Activated CD8-positive, alpha-beta memory T cell treated with anti-CD3 and anti-CD28 coated beads, Interleukin-2, amount 50 U/mL, for 48 hours (primary cell): ENCODE measurements at regions not wholly inside any gene's neighbourhood (a gene's known extent, or its start where the extent isn't known, plus 50 kb on each side); places are given as distances from the start of the nearest gene placed in this dataset.
"Not testable (repeated sequence)": the region's sequence is repeated elsewhere in the genome, so short reads cannot be mapped to it uniquely, and the experiment has no call there.

Source experiments
- DNase-seq: peaks from one replicate; pipeline ENCODE4 v3.0.0-alpha.2; 2020

DNA sequence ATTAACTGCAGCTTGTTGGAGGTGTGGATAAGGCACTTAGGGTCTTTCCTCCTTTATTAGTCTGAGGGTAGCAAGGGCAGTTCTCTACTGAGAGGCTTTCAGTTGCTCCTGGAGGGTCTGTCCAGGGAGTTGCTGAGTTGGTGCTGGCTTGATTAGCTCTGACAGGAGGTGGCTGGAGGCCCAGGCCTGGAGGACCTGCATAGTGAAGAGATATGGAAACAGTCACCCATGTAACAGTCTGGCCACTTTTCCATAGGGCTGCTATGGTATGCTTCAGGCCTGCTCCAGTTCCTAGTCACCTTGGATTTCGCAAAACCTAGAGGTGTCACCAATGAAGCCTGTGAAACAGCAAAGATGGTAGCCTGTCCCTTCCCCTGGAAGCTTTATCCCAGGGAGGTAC is 143.3 kb upstream of the SLC38A2 start:
- DNase-seq = no peak

DNA sequence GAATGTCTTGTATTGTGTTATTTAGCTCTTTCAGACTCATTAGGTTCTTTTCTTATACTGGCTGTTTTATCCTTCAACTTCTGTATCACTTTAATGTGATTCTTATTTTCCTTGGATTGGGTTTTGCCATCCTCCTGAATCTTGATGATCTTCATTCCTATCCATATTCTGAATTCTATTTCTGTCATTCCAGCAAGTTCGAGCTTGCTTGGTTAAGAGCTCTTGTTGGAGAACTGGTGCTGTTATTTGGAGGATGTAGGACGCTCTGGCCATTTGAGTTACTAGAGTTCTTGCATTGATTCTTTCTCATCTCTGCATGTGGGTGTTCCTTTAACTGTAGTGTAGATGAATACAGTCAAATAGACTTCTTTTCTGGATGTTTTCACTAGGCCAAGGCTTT is 142.3 kb upstream of the SLC38A2 start:
- DNase-seq = no peak

DNA sequence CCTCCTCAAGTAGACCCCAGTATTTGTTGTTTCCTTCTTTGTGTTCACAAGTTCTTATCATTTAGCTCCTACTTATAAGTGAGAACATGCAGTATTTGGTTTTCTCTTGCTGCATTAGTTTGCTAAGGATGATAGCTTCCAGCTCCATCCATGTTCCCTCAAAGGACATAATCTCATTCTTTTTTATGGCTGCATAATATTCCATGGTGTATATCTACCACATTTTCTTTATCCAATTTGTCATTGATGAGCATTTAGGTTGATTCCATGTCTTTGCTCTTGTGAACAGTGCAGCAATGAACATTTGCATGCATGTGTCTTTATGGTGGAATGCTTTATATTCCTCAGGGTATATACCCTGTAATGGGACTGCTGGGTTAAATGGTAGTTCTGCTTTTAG is 137.7 kb upstream of the SLC38A2 start:
- DNase-seq = not testable (repeated sequence)

DNA sequence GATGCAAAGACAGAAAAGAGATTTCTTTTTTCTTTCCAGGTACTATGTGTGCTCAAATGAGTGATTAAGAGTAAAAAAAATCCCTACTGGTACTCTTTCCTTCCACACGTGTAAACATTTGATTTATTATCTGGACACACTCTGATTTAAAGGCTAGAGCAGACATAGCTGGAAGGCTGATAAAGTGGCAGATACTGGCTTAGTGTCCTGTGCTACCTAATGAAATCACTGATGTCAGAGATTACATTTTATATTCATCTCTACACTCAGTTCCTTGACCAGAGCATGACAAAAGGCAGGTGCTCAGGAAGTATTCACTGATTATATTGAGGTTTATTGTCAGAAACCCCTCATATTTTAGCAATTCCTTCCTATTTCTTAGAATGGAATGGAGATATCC is 136.6 kb upstream of the SLC38A2 start:
- DNase-seq = no peak

DNA sequence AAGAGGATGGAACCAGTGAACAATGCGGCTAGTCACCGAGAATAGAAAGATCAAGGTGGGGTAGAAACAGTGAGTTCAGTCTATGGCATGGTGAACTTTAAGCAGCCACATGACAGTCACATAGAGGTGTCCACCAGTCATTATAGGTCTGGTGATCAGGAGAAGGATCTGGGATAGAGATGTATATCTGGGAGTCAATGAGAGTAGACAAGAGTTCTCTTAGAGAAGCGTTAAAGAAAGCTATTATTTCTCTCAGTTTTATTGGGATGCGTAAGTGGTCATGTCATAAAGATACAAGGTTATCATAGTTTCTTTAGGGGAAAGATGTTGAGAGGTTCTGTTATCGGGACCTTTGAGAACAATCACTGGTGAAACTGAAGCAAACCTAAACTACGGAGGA is 136.1 kb upstream of the SLC38A2 start:
- no peak for DNase-seq

DNA sequence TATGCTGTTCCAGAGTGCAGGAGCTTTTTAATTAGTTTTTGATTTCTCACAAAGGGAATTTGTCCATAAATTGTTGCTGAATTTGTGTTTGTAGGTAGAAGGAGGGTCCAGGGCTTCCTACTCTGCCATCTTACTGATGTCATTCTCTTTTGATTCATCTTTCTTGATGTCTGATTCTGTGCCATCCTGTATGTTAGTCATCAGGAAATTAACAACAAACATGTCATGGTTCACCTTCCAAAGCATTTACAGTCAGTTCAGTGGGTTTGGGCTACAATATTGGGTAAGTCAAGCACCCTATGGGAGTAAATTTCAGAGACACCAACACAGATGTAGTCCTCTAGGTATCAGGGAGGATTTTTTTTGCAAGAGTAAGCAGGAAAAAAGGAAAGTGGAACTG is 135.2 kb upstream of the SLC38A2 start:
- DNase-seq = no peak

DNA sequence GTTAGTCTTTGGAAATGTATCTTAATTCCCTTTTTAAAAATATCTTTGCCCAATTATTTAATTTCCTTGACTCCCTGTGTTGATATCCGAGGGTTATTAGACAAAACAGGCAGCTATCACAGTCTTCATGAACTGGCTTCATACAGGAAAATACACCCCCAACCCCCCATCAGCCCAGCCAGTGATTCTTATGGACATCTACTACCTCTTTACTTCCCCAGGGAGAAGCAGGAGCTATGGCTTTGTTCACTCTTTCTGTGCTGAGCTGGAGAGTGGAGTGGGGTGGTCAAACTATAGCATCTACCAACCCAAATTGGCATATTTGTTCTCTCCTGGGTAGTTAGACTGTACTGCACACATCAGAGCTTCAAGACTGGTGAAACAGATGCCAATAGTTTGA is 134.4 kb upstream of the SLC38A2 start:
- DNase-seq = no peak

DNA sequence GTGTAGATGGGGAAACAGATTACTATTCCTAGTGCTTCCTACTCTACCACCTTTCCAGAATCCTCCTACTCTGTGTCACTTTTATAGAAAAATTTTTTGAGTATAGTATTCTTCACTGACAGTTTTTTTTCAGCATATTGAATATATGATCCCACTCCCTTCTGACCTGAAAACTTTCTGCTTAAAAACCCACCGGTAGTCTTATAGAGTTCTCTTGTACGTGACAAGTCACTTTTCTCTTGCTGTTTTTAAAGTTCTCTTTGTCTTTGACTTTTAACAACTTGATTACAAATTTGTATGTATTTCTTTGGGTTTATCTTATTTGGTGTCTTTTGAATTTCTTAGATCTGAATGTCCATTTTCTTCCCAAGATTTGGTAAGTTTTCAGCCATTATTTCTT is 133.6 kb upstream of the SLC38A2 start:
- DNase-seq = no peak

DNA sequence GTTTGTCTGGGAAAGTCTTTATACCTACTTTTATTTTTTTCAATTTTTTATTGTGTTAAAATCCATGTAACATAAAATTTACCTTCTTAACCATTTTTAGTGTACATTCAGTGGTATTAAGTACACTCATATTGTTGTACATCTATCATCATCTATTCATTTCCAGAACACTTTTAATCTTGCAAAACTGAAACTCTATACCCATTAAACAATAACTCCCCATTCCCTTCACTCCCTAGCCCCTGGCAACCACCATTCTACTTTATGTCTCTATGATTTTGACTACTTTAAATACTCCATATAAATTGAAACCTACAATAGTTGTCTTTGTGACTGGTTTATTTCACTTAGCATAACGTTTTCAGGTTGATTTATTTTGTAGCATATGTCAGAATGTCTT is 131.9 kb upstream of the SLC38A2 start:
- DNase-seq = no peak

DNA sequence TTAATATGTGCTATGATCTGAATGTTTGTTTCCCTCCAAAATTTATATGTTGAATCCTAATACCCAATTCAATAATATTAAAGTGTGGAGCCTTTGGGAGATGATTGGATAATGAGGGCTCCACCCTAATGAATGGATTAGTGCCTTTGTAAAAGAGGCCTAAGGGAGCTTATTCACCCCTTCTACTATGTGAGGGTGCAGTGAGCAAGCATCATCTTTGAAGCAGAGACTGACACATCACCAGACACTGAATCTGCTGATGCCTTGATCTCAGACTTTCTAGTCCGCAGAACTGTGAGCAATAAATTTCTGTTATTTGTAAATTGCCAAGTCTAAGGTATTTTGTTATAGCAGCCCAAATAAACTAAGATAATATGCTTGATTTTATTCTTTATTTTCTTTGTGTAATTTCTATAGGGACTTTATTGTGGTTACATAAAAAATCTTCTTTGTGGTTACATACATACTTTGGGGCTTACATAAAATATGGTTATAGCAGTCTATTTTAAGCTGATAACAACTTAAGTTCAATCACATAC is 131.1 kb upstream of the SLC38A2 start:
- DNase-seq = no peak

DNA sequence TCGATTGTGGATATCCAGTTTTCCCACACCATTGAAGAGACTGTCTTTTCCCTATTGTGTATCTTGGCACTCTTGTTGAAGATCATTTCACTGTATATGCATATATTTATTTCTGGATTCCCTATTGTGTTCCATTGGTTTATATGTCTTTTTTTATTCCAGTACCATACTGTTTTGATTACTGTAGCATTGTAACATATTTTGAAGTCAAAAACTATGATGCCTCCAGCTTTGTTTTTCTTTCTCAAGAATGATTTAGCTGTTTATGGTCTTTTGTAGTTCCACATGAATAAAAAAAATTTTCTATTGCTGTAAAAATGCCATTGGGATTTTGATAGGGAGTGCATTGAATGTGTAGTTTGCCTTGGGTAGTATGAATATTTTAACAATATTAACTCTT is 128.1 kb upstream of the SLC38A2 start:
- no peak for DNase-seq

DNA sequence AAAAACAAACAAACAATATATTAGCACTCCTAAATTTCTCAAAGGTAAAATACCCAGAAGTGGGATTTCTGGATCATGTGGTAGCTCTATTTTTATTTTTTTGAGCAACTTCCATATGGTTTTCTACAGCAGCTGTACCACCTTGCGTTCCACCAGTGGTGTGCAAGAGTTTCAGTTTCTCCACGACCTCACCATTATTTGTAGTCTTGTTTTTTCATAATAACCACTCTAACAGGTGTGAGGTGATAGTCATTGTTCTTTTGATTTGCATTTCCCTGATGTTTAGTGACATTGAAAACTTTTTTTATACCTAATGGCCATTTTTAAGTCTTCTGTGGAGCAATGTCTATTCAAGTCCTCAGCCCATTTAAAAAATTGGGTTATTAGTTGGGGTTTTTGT is 127.3 kb upstream of the SLC38A2 start:
- DNase-seq = no peak

DNA sequence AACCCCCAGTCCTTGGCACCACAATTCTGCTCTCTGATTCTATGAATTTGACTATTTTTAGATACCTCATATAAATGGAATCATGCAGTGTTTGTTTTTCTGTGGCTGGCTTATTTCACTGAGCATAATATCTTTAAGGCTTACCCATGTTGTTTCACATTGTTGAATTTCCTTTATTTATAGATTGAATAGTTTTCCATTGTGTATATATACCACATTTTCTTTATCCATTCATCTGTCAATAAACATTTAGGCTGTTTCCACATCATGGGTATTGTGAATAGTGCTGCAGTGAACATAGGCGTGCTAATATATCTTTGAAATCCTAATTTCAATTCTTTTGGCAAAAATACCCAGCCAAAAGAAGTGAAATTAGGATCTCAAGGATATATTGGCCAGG is 126.7 kb upstream of the SLC38A2 start:
- DNase-seq = no peak

DNA sequence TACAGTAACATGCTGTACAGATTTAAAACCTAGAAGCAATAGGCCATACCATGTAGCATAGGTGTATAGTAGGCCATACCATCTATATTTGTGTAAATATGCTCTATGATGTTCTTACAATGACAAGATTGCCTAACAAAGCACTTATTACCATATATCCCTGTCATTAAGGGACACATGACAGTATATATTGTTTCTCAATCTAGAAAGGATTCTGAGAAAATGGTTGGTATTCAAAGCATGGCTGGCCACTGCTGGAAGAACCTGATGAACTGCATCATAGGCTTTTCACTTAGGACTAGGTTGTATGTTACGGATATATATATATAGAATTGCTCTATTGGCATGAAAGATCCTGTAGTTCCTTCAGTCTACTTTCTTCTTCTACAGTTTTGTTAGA is 125.2 kb upstream of the SLC38A2 start:
- no peak for DNase-seq

DNA sequence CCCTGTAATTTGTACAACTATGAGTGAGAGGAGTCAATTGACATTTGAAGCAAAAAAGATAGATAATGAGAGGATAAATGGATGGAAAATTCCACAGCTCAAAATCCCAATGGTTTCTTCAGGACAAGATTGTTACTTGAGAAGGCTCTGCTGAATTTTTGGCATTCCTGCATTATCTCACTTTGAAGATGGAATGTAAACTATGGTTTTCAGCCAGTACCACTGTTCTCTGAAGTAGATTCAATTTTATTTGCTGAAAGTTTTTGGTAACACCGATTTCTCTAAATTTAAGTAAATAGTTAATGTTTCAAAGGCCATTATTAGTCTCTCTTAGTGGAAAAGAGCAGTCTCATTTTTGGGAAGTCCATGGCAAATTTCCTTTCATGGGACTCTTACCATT is 121.9 kb upstream of the SLC38A2 start:
- DNase-seq = no peak

DNA sequence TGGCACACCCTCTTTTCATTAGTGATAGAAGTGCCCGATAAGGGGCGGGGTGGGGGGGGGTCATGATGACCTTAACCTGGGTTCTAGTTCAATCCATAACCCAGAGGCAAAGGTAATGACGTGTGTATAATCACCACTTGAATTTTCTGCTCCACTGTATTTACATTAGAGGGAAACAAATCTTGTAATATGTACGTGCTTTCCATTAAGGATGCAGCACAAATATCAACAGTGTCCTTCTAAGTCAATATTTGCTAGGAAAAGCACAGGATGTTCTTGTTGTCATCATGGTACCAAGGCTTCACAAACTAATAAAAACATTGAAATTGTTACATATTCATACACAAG is 121.2 kb upstream of the SLC38A2 start:
- no peak for DNase-seq

DNA sequence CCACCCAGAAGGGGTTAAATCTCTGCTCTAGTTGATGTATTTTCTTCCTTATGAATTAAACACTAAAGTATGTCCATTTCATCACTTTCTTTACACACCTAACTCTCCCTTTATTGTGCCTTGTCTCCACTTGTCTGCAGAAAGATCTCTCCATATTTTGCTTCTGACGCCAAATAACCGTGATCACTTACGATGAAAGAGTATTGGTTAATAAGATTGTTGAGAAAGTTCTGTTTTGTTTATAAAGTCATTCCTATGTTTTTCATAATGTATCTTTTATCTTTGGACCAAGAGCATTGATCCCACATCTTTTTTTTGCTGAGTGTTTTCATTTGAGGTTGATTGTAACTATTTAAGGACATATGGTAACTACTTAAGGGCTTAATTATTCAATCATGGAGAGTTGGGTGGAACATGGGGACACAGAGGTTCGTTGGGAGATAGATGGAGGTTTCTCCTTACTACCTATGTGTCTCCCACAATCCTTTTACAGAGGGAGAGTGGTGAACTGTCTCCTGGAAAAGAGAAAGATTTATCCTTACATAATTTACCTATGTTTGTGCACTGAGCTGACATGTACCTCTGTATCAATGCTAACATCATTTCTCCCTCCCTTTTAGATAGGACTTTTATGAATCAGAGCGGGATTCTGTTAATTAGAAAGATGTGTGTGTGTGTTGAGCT is 120.7 kb upstream of the SLC38A2 start:
- no peak for DNase-seq

DNA sequence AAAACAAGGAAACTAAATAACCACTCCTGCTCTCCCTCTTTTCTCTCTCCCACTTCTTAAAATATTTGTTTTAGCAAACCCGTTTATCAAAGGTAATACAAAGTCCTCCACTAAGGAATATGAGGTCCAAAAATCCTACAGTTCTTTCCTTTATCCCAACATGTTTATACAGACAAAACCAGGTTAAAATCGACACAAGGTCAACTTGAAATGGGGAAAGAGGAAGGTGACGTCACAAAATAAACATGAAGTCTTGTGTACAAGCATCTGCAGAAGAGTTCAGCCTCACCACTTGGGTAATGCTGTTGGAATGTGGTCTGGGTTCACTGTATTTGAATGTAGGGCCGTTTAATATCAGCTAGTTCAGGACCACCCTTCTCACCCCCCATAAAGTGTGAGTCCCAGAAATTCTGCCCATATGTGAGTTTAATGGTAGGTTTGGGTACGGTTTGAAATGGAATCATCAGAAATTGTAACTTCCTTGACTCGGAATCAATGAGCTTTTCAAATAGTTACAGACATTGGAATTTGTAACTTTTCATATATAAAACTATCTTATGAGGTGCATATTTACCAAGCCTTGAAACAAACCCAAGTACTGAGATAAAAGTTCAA is 120.0 kb upstream of the SLC38A2 start:
- DNase-seq = no peak

DNA sequence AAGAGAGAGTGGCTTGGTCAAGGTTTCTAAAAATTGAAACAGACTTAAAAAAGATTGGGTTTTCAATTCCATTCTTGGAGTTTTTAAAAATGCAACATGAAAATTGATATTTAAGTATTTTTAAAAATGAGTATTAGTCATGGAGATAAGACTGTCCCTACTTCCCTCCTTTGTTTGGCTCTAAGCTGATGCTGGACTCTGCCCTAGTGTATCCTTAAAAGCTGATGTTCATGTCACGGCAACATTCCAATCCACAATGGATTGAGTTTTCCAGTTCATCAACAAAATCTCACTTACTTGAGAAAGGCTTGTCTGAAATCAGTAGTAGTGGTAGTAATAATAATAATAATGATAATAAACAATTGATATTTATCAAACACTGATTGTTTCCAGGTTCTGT is 119.0 kb upstream of the SLC38A2 start:
- no peak for DNase-seq

DNA sequence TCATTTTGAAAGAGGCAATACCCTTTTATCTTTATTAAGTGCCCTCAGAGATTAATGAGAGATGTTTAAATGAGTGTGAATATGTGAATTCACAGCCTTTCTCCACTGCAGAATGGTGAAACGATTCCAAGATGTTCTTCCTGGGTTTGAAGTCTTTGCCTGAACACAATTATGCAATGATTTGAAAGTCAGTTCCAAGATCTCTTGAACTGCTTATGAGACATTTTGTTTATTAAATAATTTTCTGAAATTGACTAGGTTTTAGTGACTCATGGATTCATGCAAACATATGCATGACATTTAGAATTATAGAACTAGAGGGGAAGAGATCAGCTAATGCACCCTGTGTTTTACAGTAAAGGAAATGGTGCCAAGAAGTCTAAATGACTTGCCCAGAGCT is 118.1 kb upstream of the SLC38A2 start:
- DNase-seq = no peak

DNA sequence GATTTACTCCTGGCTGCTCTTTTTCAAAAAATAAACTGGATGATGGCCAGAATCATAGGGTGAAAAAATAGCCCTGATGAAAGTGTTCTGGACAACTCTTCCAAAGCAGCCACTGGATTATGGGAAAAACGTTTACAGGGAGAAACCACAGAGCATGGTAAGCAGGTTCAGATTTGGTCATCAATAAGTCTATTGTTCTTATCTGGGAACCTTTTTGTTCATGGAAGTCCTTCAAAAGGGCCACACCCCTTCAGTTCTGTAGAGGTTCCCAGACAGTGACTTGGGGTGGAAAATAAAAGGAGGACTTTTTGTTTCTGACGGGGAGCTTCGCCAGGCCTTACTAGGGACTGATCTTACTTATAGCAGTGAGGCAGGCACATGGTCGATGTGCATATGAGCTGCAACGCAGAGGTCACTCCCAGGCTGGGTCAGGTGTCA is 117.4 kb upstream of the SLC38A2 start:
- no peak for DNase-seq

DNA sequence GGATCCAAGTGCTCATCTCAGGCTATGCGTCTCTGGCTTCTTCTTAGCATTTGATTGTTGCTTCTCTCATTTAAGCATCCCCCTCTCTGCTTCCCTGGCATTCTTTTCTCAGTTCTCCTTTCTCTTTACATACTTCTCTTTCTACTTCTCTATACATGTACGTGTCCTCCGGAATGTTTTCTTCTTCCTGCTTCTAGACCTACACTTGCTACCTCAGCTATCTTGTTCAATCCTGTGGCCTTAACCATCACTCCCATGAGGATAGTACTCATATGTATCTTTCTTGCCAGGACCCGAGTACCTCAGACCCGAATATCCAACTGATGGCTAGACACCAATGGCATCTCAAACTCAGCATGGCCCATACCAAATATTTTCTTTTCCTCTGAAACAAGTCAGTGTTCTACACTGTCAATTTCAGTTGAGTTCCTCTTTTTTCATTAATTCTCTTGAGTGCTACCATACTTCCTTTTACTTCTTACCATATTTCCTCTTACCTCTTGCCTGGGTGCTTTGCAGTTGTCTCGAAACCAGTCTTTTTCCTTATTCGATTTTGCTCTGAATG is 115.1 kb upstream of the SLC38A2 start:
- no peak for DNase-seq

DNA sequence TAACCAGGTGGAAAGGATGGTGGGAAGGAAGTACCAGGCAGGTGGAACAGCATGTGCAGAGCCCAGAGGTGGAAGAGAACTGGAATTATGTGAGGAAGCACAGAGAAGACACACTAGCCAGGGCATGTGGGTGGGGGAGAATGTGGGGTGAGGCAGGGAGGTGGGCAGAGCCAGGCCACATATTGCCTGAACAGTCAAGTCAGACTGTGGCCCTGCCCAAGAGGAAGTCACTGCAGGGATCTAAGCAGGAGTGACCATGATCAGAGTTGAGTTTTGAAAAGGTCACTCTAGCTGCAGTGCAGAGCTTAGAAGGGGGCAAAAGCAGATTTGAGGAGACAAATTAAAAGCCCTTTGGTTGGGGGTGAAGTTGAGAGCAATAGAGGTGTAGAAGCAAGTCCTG is 114.0 kb upstream of the SLC38A2 start:
- DNase-seq = no peak

DNA sequence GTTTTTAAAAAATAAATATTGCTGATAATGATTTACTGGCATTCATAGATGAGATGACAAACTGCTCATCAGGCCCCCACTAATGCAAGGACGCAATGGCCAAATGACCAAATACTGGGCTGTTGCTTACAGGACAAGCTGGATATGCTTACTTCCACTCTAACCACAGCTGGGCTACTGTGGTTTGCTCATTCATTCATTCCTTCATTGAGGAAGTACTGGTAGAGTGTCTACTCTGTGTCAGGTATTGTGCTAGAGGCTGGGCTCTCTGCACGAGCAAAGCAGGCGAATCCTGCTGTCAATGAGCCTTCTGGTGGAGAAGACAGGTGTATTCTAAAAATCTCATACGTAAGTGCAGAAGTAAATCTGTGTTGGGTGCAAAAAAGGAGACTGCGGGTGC is 113.3 kb upstream of the SLC38A2 start:
- DNase-seq = no peak
